Limb (tissue), 2 donors: ENCODE measurements at regions not wholly inside any gene's neighbourhood (a gene's known extent, or its start where the extent isn't known, plus 50 kb on each side); places are given as distances from the start of the nearest gene placed in this dataset.

Experiments used
- DNase-seq, 2 donors: peaks; one replicate each; pipeline ENCODE4 v3.0.0-alpha.2; 2016; ENCODE audit errors: extremely low spot score in 2 of 2

DNA sequence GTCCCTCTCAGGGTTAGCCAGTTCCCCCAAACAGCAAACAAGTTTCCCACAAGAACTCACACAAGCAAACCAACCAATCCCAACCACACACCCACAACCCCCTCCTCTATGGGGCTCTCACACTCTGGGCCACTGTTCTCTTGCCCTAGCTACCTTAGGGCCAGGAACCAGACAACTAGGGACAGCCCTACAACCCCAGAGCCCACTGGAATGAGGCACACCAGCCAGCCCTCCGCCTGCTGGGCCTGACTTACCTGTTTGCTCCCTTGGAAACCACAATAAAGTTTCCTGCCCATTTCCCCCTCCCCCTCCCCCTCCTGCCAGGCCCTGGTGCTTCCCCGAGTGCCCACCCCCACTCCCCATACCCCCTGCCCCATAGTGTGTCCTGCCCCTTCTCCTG lies 132.6 kb downstream of the WDR11 start:
- no peak for DNase-seq

DNA sequence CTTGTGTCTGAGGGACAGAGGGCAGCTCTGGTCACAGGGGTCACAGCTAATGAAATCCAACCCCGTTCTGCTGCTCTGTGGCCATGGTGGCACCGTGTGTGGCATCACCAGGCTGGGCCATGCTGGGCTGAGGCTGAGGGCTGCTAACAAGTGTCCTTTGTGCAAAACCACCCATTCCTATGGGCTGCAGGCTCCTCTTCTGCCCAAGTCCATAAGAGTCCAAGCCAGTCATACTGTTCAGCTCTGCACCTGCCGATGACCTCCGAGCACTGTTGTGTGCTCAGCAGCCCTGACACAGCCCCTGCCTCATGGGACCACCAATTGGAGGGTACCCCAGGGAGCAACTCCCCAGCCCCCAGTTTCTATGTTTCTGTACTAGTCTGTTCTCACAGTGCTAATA lies 133.1 kb downstream of the WDR11 start:
- DNase-seq: peak in 1 of 2 donors; percentile 11

DNA sequence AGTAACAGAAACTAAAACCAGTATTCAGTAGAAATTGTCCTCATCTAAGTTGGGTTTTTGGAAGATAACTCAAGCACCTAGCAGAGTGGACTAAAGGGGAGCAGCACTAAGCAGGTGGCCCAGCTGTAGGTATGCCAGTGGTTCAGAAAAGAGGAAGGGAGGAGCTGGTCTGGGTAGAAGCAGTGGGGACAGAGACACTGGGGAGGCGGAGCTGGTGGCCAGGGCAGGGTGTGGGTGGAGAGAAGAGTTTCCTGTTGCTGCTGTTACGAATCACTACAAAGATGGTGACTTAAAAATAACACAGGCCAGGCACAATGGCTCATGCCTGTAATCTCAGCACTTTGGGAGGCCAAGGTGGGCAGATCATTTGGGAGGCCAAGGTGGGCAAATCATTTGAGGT lies 136.2 kb downstream of the WDR11 start:
- DNase-seq: no peak

DNA sequence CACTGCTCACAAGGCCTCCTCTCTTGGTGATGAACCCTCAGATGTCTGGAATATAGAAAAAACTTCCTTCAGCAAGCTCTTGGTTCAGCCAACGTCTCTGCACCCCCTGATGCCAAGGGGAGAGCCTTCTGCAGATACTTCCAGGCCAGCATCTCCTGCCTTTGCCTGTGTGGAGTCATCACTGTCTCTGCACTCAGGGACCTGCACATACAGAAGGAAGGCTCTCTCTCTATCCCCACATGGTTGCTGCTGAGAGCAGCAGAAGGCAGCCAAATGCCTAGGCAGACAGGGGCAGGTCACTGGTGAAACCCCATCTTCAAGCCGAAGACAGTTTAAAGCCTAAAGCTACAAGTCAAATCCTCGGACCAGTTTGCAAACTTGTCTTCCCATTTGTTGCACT lies 137.6 kb downstream of the WDR11 start:
- no peak for DNase-seq

DNA sequence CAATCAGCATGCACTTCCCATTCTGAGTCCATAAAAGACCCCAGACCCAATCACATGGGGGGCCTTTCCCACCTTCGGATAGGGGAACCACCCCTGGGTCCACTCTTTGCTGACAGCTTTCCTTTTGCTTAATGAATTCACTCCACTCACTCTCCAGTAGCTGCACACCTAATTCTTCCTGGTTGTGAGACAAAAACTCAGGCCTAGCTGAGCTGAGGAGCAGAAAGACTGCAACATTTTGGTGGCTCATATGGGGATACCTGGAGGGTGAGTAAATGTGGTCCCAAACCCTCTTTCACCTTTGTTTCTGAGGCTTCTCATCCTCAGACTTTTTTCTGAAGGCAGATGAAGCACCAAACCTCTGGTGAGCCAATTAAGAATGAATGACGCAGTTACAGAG lies 138.1 kb downstream of the WDR11 start:
- no peak for DNase-seq

DNA sequence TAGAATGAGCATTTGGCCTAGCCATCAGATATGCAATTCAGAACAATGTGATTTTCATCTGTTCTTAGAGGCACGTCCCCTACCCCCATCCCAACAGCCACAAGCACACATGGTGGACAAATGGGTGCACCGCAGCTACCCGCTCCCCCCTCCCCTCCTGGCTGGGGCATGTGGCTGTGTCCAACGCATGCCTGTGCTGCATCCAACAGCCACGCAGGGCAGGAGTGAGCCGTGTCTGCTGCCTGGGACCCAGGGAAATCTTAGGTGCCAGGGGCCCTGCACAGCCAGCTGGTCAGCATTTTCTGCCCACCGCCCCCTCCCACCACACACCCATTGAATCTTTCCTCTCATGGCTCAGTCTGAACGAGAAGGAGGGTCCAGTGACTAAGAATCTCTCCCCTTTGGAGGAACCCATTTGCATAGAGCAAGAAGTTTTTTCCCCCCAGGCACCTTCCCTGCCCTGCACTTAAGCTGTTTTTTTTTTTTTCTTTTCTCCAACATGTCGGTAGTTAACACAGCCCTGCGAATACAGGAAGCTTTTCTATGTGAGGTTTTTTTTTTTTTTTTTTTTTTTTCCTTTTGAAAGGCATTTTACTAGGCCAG lies 138.9 kb downstream of the WDR11 start:
- DNase-seq: no peak

DNA sequence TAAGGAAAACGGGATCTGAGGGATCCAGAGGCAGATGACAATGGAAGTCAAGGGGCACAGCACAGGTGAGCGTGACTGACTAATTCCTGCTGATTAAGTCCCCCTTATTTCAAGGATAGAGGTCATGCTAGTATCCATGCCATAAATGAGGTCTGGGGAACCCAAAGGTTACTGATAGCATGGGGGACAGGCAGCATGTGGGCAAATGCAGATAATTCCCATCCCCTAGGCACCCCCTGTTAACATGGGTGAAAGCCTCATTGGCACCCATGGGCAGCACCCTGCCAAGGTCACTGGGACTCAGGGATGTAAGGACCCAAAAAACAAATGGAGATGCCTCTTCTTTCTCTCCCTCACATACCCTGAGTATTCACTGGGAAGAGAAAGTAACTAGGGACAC lies 139.7 kb downstream of the WDR11 start:
- DNase-seq: no peak

DNA sequence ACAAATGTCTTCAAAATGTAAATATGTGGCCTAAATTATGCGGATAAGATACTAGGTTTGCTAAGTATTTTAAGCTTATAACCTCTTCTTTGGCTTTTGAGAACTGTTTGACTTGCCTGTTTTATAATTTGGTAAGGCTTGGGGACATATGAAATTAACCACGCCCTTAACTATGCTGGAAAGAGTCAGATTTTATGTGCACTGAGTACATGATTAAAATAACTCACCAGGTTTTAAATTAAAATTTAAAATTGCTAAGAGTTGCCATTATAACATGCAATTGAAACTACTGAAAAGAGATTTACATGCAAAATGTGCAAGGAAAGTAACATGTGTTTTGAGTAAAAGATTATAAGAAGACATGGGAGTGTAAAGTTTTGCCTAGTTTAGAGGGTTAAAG lies 141.9 kb downstream of the WDR11 start:
- no peak for DNase-seq

DNA sequence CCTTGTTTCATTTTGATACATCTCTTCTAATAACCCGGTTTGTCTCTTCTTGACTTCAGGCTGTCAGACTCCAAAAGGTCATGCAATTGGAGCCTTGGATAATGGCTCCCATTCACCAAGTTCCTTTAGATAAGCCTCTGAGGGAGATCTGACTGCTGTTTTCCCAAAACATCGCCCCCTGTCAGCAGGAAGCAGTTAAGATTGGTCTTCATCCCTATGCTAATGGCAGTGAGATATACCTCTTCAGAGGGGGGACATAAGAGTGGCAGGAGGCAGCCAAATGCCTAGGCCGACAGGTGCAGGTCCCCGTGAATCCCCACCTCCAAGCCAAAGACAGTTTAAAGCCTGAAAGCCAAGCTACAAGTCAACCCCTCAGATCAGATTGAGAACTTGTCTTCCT lies 144.6 kb downstream of the WDR11 start:
- DNase-seq: no peak

DNA sequence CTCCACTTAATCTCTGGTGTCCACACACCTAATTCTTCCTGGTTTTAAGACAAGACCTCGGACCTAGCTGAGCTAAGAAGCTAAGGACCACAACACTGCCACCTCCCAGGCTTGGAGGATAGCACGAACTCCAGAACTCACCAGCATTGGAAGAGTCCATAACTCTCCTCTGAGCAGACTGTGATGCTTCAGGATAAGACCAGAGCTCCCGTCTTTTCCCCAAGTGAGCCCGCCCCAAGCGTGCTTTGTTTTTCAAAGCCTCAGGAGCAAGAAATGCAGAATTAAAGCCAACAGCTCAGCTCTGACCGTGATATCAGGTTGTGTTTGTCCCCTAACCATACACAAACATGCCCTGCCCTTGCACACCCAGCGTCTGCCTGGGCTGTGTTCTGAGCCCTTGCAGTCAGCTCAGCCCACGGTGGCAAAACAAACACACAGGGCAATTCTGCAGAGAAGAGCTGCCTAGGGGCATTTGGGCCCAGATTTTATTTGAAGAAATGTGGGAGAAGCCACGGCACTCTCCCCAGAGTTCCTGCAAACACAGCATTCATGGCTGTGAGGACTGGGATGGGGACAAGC lies 145.4 kb downstream of the WDR11 start:
- DNase-seq: no peak

DNA sequence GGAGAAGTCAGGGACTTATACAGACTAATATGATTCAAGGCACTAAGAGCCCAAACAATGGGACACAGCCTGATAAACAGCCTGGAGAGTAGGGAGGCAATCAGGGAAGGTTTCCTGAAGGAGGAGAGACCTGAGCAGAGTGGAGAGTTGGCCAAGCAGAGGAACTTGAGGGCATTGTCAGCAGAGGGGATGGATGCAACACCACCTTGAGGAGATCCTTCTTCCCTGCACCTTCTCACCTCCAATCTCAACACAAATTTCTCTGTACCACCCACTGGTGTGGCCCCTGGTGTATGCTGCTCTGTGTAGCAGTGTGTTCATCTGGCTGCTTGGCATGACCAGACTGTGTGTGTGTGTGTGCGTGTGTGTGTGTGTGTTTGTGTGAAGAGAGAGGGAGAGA lies 146.2 kb downstream of the WDR11 start:
- no peak for DNase-seq

DNA sequence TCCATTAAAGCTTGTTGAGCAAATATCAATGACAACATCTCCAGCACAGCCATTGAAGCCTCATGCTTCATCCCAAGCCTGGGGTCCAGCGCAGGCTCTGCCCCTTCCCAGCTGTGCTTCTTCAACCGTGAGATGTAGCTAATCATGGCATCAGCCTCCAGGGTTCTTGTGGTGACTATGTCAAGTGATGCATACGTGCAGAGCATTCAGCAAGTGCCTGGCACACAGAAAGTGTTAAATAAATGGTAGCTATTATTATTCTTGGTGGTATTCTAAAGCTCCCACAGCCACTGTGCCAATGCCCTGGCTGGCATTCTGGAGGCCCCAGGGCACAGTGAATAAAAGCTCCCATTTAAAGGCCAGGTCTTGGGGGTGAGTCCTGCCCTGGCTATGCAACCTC lies 146.6 kb downstream of the WDR11 start:
- DNase-seq: no peak

DNA sequence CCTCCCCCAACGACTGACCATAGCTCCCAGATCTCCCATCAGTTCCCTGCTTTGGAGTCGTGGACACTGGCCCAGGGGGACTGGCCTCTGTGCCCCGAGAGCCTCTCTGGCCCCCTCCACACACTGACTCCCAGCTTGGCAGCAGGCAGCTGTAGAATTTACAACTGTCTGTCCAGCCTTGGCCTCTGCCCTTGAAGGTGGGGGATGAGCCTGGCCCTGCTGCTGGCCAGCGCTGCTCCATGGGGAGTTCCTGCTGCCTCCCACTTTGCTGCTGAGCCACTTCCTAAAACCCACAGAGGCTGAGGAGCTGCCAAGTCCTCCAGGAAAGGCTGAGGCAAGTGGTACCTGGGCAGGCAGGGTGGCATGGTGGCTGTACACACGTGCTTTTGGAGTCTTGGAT lies 147.1 kb downstream of the WDR11 start:
- no peak for DNase-seq

DNA sequence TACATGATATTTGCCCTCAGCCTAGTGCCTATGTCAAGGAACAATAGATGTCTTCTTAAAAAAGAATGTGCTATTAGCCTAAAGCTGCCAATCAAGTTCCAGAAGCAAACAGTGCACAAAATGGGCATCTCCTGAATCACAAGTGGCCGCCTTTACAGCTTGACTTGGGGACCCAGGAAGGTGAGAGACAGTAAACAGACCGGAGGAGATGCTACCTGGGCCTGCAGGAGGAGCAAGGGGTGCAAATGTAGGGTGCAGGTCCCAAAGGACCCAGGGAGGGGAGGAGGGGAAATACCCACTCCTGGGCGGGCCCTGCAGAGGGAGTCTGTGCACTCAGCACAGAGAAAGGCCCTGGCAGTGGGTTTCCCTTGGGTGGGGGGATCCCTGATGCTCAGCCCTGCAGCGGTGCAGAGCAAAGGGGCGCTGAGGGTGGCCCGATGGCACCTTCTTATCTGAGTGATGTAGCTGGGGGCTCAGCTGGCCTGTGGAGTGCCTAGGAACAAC lies 147.7 kb downstream of the WDR11 start:
- no peak for DNase-seq

DNA sequence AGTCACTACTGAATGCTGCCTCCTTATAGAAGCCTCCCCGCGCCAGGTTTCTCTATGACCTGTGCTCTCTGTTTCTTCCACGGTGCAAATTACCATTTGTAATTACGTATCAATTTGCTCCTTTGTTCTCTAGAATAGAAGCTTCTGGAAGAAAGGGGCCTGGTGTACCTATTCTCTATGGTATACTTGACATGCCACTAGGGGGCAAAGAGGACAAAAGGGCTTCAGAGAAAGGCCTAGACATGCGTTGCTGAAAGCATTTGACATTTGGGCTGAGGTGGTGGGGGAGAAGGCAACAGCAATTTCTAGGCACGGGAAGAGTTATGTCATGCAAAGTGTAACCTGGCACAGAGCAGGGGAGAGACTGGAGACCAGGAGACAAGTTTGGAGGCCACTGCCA lies 148.7 kb downstream of the WDR11 start:
- DNase-seq: no peak

DNA sequence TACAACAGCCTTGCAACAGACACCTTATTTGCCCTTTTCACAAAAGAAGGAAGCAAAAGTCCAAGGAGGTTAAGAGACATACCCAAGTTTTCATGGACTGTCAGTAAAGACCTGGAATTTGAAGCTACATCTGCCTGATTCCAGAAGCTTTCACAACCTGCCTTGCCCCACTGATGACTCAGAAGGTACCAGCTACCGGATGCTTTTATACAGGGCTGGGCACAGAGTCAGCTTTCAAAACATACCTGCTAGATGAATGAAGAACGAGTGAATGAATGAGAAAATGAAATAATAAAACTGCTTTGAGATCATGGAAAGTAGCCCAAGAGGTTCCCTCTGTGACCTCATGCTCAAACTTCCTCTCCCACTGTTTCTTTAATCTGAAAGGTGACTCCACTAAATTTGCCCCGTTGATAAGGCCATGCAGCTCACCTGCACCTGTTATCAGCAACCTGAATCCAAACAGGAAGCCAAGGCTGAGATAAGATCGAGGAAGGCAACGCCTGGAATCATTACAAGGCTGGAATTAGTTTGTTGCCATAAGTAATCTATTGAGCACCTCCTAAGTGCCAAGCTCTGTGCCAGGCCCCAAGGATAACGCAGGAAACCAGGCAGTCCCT lies 151.5 kb downstream of the WDR11 start:
- DNase-seq: no peak

DNA sequence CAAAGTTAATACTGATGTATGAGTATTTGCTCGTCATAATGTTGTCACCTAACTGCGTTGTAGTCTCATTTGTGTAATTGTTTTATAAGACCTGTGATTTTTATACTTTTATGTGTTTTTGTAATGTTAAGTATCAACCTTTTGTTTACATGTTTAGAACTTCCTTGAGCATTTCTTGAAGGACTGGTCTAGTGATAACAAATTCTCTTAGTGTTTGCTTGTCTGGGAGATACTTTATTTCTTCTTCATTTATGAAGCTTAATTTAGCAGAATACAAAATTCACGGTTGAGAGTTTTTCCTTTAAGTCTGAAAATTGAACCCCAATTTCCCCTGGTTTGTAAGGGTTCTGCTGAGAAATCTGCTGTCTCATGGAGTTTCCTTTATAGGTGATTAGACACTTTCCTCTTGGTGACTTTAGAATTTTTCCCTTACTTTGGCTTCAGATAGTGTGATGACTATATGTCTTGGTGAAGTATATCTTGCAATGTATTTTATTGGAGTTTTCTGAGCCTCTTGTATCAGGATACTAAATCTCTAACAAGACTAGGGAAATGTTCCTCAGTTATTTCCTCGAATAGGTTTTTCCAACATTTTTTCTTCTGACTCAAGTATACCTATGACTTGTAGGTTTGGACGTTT lies 154.9 kb downstream of the WDR11 start:
- DNase-seq: no peak

DNA sequence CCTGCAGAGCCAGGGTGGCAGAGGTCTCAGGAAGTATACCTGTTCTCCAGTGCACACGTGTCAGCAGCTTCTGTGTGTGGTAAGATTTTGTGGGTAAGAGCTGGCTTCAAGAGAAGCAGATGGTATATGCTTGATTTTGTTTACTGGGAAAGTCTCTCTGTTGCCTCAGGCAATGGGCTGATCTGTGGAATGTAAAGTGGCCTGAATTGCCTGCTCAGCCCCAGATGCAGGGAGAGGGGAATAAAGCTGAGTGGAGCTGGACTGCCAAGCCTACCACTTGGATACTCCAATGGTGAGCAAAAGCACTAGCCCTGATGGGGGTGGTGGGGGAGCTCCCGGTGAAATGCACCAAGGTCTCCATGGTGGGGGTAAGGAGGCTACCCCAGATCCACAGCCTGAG lies 156.1 kb downstream of the WDR11 start:
- DNase-seq: no peak

DNA sequence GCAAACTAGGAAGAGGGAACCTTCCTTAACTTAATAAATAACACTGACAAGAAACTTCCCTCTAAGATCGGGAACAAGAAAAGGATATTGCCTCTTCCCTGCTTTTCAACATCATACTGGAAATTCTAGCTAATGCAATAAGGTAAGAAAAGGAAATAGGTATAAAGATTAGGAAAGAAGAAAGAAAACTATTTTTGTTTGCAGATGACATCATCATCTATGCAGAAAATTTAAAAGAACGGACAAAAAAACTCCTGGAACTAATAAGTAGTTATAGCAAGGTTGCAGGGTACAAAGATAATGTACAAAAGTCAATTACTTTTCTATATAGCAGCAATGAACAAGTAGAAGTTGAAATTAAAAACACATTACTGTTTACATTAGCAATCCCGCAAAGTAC lies 164.8 kb downstream of the WDR11 start:
- no peak for DNase-seq

DNA sequence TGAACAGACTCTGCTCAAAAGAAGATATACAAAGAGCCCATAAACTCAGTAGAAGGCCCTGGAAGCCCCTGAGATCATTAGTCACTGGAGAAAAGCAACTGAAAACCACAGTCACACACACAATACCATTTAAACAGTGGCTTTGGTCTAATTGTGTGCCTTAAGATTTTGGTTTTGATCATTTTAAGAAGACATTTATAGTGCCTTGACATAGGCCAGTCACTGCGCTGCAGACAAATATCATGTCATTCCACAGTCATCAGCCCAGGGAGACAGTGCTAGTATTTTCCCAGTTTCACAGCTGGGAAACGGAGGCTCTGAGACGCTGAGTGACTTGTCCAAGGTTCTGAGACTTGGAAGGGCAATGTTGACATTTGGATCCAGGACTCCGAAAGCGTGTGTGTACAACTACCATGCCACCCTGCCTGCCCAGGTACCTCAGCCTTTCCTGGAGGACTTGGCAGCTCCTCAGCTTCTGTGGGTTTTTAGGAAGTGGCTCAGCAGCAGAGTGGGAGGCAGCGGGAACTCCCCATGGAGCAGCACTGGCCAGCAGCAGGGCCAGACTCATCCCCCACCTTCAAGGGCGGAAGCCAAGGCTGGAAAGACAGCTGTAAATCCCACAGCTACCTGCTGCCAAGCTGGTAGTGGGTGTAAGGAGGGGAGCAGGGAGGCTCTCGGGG lies 173.9 kb downstream of the WDR11 start:
- no peak for DNase-seq

DNA sequence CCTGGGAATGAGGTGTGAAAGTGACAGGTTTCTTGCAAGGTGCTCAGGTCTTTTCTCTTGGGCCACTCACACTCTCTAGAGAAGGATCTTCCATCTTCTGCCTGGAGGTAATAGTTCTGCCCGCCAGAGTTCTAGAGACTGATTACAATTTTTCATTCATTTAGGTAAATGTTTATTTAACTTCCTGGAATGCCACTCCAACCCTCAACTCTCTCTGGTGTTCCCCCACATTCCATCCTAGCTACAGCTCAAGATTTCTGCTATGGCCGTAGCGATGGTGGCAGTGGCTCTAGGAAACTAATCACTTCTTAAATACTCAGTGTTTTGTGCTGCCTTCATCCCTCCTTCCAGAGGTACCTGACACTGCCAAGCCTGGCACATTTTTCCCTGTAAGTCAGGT lies 174.6 kb downstream of the WDR11 start:
- no peak for DNase-seq

DNA sequence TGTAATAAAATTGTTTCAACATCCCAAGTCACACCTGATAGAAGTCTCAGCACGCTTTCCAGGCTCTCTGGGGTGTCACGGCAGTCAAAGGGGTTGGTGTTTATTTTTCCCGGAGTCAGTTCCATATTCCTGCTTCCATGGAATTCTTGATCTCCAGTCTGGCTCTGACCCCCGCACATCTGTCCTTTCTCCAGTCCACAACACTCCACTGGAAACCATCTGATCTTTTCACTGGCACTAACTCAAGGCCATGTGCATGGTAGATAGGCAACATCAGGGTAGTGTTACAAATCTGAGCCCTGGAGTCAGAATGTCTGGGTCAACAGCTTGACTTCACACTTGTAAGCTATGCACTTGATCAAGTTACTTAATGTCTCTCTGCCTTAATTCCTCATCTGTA lies 176.2 kb downstream of the WDR11 start:
- no peak for DNase-seq
